ENCODE measurements at regions not wholly inside any gene's neighbourhood (a gene's known extent, or its start where the extent isn't known, plus 50 kb on each side); places are given as distances from the start of the nearest gene placed in this dataset.

GRCh38 chr5:17105744-17106418, 111.5 kb upstream of the BASP1 start:
- TF ChIP-seq CTCF (IDR thresholded peaks at IDR 0.05; ENCODE audit: low read length) (no peak), EZH2phosphoT487 (IDR thresholded peaks at IDR 0.05; ENCODE audit: low read length) (no peak), EZH2 (optimal IDR thresholded peaks at IDR 0.05; ENCODE audit: low read depth, low read length) (no peak)
